Esophagus squamous epithelium (tissue), 5 donors: ENCODE measurements at regions not wholly inside any gene's neighbourhood (a gene's known extent, or its start where the extent isn't known, plus 50 kb on each side); places are given as distances from the start of the nearest gene placed in this dataset.

Experiments
- DNase-seq: peaks from one replicate; lab custom pipeline; 2025; lab: John Stamatoyannopoulos, UW
- H3K27ac ChIP-seq, 4 donors: fragments of 200-600 bp; sonication (generic); one replicate each; pipeline ENCODE4 v1.5.1; 2016 to 2019; ENCODE audit warnings: mild to moderate bottlenecking in 1 of 4
- H3K27me3 ChIP-seq, 4 donors: fragments of 200-600 bp; sonication (generic); 1 replicate in 3 of 4; 2 replicates in 1 of 4; pipeline versions ENCODE4 v1.5.1 to v1.6.0; 2017 to 2021; ENCODE audit warnings: antibody characterized with exemption in 1 of 4
- H3K36me3 ChIP-seq, 3 donors: fragments of 200-600 bp; sonication (generic); one replicate each; pipeline ENCODE4 v1.5.1; 2016 to 2019
- H3K4me1 ChIP-seq, 3 donors: fragments of 200-600 bp; sonication (generic); one replicate each; pipeline ENCODE4 v1.5.1; 2017 to 2019
- H3K4me3 ChIP-seq, 4 donors: fragments of 200-600 bp; sonication (generic); 1 replicate in 3 of 4; 2 replicates in 1 of 4; pipeline ENCODE4 v1.5.1; 2016 to 2019; ENCODE audit warnings: mild to moderate bottlenecking in 2 of 4, moderate library complexity in 1 of 4
- H3K9me3 ChIP-seq, 3 donors: fragments of 200-600 bp; sonication (generic); one replicate each; pipeline ENCODE4 v1.5.1; 2016 to 2019
- CTCF ChIP-seq, 6 experiments: fragments of 450-650 bp in 4 of 6; fragments of 200-600 bp in 2 of 6; sonication (generic) in 2 of 6; IDR thresholded peaks; one replicate each; pipeline ENCODE4 v1.5.1; 2016 to 2019; ENCODE audit warnings: antibody characterized with exemption in 6 of 6, mild to moderate bottlenecking in 4 of 6, moderate library complexity in 4 of 6
- POLR2A ChIP-seq, 4 donors: fragments of 450-650 bp; IDR thresholded peaks; one replicate each; pipeline ENCODE4 v1.6.1; 2017; ENCODE audit warnings: antibody characterized with exemption in 4 of 4, mild to moderate bottlenecking in 4 of 4, moderate library complexity in 3 of 4
- WGBS, 2 donors: methylation state at CpG; one replicate each; pipeline ENCODE4 v1.1.5; 2018; 5-methylcytosine and 5-hydroxymethylcytosine counted together
- intact Hi-C: fragments of 100-400 bp; cut with DNase I; formaldehyde crosslinking; loops from one replicate; pipeline ENCODE4 v1.15.0; 2022
- donor health status: DM: yes; HTN: yes; CAD: no.

- TF ChIP-seq CTCF (IDR thresholded peaks at IDR 0.05), result no peak
- TF ChIP-seq POLR2A (IDR thresholded peaks at IDR 0.05), result no peak
- intact Hi-C loops, result no loop called here
- no peaks in the 10 kb centered on the region for H3K36me3 ChIP-seq
- H3K27ac ChIP-seq, result no peak overlapping the region
- no peak for DNase-seq
- peaks cover 0 to 3% (median 0%) of the 10 kb centered on the region in 3 donors for H3K9me3 ChIP-seq
- no peak overlapping the region for H3K4me3 ChIP-seq
- 77 to 88% methylated on average over 2 to 3 of the region's 3 CpGs for WGBS, 2 donors
- no peaks in the 10 kb centered on the region for H3K4me1 ChIP-seq
- H3K27me3 ChIP-seq, result no peaks in the 10 kb centered on the region
Observed at GRCh38 chr18:61694236-61694635, 198.6 kb downstream of the RNF152 start.

- H3K9me3 ChIP-seq, result peaks cover 0 to 3% (median 0%) of the 10 kb centered on the region in 3 donors
- H3K36me3 ChIP-seq, result no peaks in the 10 kb centered on the region
- WGBS, 2 donors, result 55 to 60% methylated on average over 5 of the region's 5 CpGs
- H3K4me3 ChIP-seq, result no peak overlapping the region
- intact Hi-C loops, result no loop called here
- H3K27ac ChIP-seq, result no peak overlapping the region
- TF ChIP-seq POLR2A (IDR thresholded peaks at IDR 0.05), result no peak
- TF ChIP-seq CTCF (IDR thresholded peaks at IDR 0.05), result no peak
- no peaks in the 10 kb centered on the region for H3K4me1 ChIP-seq
- H3K27me3 ChIP-seq, result no peaks in the 10 kb centered on the region
- DNase-seq, result no peak
Observed at GRCh38 chr18:61690418-61691138, 202.2 kb downstream of the RNF152 start.

GRCh38 chr18:61687317-61687716 lies 205.5 kb downstream of the RNF152 start:
- no peak for DNase-seq
- H3K27ac ChIP-seq, result no peak overlapping the region
- intact Hi-C loops, result no loop called here
- H3K36me3 ChIP-seq, result no peaks in the 10 kb centered on the region
- 84 to 91% methylated on average over 8 of the region's 8 CpGs for WGBS, 2 donors
- H3K4me3 ChIP-seq, result no peak overlapping the region
- TF ChIP-seq CTCF (IDR thresholded peaks at IDR 0.05) (no peak), POLR2A (IDR thresholded peaks at IDR 0.05) (no peak)
- H3K27me3 ChIP-seq, result no peaks in the 10 kb centered on the region
- no peaks in the 10 kb centered on the region for H3K4me1 ChIP-seq
- no peaks in the 10 kb centered on the region for H3K9me3 ChIP-seq

GRCh38 chr18:61683856-61684255 lies 209.0 kb downstream of the RNF152 start:
- TF ChIP-seq POLR2A (IDR thresholded peaks at IDR 0.05) (no peak), CTCF (IDR thresholded peaks at IDR 0.05) (no peak)
- WGBS, 2 donors, result 83 to 94% methylated on average over 2 of the region's 2 CpGs
- H3K36me3 ChIP-seq, result no peaks in the 10 kb centered on the region
- H3K27me3 ChIP-seq, result no peaks in the 10 kb centered on the region
- no peak overlapping the region for H3K4me3 ChIP-seq
- no peaks in the 10 kb centered on the region for H3K4me1 ChIP-seq
- peaks cover 0 to 15% (median 11%) of the 10 kb centered on the region in 3 donors for H3K9me3 ChIP-seq
- intact Hi-C loops, result no loop called here
- DNase-seq, result no peak
- no peak overlapping the region for H3K27ac ChIP-seq

GRCh38 chr18:61681065-61681464 lies 211.7 kb downstream of the RNF152 start:
- intact Hi-C loops, result no loop called here
- 55 to 69% methylated on average over 2 of the region's 2 CpGs for WGBS, 2 donors
- no peak for TF ChIP-seq POLR2A (IDR thresholded peaks at IDR 0.05)
- no peak for TF ChIP-seq CTCF (IDR thresholded peaks at IDR 0.05)
- Histone ChIP-seq H3K4me1 (no peaks in the 10 kb centered on the region), H3K4me3 (no peak overlapping the region), H3K27me3 (no peaks in the 10 kb centered on the region), H3K36me3 (no peaks in the 10 kb centered on the region), H3K27ac (no peak overlapping the region), H3K9me3 (peaks cover 0 to 15% (median 11%) of the 10 kb centered on the region in 3 donors)
- no peak for DNase-seq
